NCI-H460 (cell line): ENCODE measurements at regions not wholly inside any gene's neighbourhood (a gene's known extent, or its start where the extent isn't known, plus 50 kb on each side); places are given as distances from the start of the nearest gene placed in this dataset.

Experiments
- DNase-seq: peaks from one replicate; pipeline ENCODE4 v3.0.0-alpha.2; 2016; ENCODE audit warnings: low read depth; ENCODE audit errors: extremely low read depth

- no peak for DNase-seq
Observed at GRCh38 chr10:107829161-107829560, 664.7 kb upstream of the SORCS1 start.

GRCh38 chr10:107826171-107826570 lies 661.7 kb upstream of the SORCS1 start:
- no peak for DNase-seq

- peak; percentile 76 for DNase-seq
Observed at GRCh38 chr10:107814865-107815487, 650.5 kb upstream of the SORCS1 start.

DNA sequence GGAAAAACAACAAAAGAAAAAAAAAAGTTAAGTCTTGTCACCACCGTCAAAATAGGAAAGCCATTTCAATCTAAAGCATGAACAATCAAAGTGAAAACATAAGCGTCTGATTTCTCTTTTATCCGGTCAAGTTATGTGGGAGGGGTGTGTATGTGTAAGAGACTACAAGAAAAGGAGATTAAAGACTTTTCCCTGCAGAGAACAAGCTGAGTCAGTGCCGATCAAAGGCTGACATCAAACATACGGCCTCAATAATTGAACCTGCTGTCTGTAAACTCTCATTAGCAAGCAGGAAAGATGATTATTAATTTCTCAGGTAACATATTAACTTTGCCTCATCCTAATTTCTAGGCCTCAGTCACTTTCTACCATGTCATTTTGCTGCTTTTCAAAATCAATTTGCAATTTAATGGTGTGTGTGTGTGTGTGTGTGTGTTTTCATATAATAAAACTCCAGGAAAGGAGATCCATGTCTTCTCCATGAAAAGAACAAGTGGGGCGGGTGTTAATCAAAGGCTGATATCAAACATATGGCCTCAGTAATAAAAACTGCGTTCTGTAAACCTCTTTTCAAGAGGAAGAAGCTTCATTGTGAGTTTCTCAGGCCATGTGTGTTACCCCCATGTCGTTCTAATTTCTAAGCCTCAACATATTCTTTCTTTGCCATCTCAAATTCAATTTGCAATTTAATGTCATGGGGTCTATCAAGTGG lies 649.1 kb upstream of the SORCS1 start:
- no peak for DNase-seq

- no peak for DNase-seq
Observed at GRCh38 chr10:107809889-107810288, 645.4 kb upstream of the SORCS1 start.

DNA sequence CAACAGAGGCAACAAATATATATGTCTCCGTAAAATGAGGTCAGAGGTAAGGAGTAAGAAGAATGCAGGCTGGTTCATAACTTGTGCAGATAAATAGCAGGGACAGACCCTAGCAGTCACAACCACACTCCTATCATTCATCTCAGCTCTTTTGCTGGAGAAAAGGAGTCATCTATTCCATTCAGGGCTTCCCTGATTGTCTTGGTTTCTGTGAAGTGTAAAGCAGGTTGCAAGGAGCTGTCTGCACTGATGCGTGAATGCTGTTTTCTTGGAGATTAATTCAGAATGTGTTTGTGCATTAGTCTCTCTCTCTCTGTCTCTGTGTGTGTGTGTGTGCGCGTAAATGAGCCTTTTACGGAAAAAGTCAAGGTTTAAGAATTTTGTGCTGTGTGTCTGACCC lies 643.3 kb upstream of the SORCS1 start:
- no peak for DNase-seq

DNA sequence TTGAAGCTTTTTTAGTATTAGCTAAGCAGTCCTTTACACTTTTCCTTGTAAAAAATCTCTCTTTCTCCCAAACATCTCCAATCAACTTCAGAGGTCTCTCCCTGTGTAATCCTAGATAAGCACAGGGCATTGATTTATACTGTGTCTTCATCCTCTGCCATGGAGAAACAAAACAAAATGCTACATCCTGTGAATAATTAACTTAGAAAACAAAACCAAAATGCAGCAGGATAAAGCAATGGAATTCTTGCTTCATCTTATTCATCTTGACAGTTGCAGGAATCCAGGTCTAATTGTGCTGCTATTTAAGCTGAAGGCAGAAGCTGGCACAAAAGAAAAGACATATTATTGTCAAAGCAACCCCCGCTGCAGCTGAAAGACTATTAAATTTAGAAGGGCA lies 641.5 kb upstream of the SORCS1 start:
- no peak for DNase-seq

GRCh38 chr10:107803546-107803945 lies 639.0 kb upstream of the SORCS1 start:
- no peak for DNase-seq

- DNase-seq, result no peak
Observed at GRCh38 chr10:107800061-107800460, 635.6 kb upstream of the SORCS1 start.

GRCh38 chr10:107790271-107790670 lies 625.8 kb upstream of the SORCS1 start:
- no peak for DNase-seq

DNA sequence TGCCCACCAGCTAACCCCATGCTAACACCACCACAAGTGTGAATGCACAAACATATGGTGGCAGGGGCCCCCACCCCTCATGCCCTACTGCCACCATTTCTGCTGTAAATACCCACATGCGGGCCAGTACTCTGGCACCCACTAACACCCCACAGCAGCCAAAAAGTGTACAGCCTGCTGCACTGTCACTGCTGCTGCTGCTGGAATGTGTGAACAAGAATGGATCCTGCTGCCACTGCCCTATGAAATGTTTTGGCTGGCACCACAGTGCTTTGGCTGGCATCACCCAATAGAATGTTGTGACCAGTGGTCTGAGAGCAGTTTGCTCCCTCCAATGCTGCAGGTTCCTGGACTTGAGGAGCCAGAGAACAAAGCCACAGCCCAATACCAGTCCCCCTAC lies 606.6 kb upstream of the SORCS1 start:
- no peak for DNase-seq

- no peak for DNase-seq
Observed at GRCh38 chr10:107767185-107767584, 602.7 kb upstream of the SORCS1 start.

- no peak for DNase-seq
Observed at GRCh38 chr10:107754814-107755213, 590.3 kb upstream of the SORCS1 start.

GRCh38 chr10:107749235-107749634 lies 584.7 kb upstream of the SORCS1 start:
- no peak for DNase-seq

DNA sequence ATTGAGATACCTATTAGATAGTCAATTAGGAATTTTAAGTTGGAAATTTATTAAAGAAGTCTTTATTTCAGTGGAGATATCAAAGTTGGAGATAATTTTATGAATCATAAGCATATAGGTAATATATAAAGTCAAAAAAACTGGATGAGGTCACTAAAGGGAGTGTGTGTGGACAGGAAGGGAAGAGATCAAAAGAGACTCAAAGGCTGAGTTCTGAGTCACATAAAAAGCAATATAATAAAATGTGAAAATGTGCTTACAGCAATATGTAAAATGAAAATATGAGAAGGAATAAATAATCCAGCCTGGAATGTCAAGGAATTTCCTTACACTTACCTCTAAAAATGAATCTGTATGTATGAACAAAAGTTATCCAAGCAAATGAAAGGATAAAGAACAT lies 583.3 kb upstream of the SORCS1 start:
- no peak for DNase-seq

GRCh38 chr10:107741971-107742370 lies 577.5 kb upstream of the SORCS1 start:
- peak; percentile 28 for DNase-seq

DNA sequence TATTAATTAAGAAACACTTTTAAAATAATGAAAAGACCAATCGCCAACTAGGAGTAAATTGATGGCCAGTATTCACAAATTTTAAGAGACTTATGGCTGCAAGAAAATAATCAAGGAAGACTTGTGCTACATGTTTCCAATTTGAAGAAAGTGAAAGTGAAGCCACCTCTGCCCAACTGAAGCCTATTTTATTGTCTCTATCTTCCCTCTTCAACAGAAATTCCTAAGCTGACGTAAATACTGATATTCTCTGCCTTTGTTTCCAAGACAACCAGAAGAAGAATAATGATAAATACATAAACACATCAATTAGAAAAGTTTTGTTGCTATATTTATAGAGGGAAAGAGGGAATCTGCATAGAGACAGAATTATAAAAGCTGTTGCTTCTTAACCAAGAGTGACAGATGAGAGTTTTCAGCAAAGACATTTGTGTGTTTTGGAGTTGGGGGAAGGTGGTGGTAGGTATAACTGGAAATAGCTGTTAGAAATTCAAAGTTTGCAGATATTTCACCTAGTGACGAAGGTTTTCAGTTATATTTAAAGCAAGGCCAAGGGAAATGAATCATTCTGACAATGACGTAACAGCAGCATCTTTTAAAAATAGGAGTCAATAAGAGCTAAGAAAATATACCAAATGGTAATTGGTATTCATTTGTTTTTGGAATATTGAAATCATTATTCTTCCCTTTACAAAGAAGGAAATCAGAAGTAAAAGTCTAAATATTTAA lies 576.6 kb upstream of the SORCS1 start:
- peak; percentile 79 for DNase-seq

- no peak for DNase-seq
Observed at GRCh38 chr10:107739951-107740350, 575.4 kb upstream of the SORCS1 start.

GRCh38 chr10:107733328-107734130 lies 569.0 kb upstream of the SORCS1 start:
- no peak for DNase-seq

GRCh38 chr10:107732045-107732444 lies 567.5 kb upstream of the SORCS1 start:
- no peak for DNase-seq

- DNase-seq, result no peak
Observed at GRCh38 chr10:107728807-107729206, 564.3 kb upstream of the SORCS1 start.
